ENCODE measurements at regions not wholly inside any gene's neighbourhood (a gene's known extent, or its start where the extent isn't known, plus 50 kb on each side); places are given as distances from the start of the nearest gene placed in this dataset.

GRCh38 chr10:31207636-31208035 lies 111.4 kb upstream of the ZEB1 start:
- TF ChIP-seq, protein P1, sequence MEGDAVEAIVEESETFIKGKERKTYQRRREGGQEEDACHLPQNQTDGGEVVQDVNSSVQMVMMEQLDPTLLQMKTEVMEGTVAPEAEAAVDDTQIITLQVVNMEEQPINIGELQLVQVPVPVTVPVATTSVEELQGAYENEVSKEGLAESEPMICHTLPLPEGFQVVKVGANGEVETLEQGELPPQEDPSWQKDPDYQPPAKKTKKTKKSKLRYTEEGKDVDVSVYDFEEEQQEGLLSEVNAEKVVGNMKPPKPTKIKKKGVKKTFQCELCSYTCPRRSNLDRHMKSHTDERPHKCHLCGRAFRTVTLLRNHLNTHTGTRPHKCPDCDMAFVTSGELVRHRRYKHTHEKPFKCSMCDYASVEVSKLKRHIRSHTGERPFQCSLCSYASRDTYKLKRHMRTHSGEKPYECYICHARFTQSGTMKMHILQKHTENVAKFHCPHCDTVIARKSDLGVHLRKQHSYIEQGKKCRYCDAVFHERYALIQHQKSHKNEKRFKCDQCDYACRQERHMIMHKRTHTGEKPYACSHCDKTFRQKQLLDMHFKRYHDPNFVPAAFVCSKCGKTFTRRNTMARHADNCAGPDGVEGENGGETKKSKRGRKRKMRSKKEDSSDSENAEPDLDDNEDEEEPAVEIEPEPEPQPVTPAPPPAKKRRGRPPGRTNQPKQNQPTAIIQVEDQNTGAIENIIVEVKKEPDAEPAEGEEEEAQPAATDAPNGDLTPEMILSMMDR (IDR thresholded peaks at IDR 0.05) = no peak
- TF ChIP-seq POLR2A (IDR thresholded peaks at IDR 0.05) (no peak), POLR2AphosphoS5 (IDR thresholded peaks at IDR 0.05) (no peak)
